ENCODE measurements at regions not wholly inside any gene's neighbourhood (a gene's known extent, or its start where the extent isn't known, plus 50 kb on each side); places are given as distances from the start of the nearest gene placed in this dataset.
"Not testable (repeated sequence)": the region's sequence is repeated elsewhere in the genome, so short reads cannot be mapped to it uniquely, and the experiment has no call there.

GRCh38 chr5:119299242-119299614 is 56.6 kb upstream of the TNFAIP8 start:
- DNase-seq (ENCODE audit: low read depth in 2 of 2): not testable (repeated sequence)

- peak; percentile 88 to 97 for DNase-seq (ENCODE audit: low read depth in 2 of 2)
These were observed 56.1 kb upstream of the TNFAIP8 start for GRCh38 chr5:119299615-119300310.

GRCh38 chr5:119300311-119300670 is 55.5 kb upstream of the TNFAIP8 start:
- DNase-seq (ENCODE audit: low read depth in 2 of 2): no peak

GRCh38 chr5:119301210-119301609 is 54.6 kb upstream of the TNFAIP8 start:
- DNase-seq (ENCODE audit: low read depth in 2 of 2): no peak

GRCh38 chr5:119301906-119302305 is 53.9 kb upstream of the TNFAIP8 start:
- DNase-seq (ENCODE audit: low read depth in 2 of 2): no peak

GRCh38 chr5:119302449-119302848 is 53.4 kb upstream of the TNFAIP8 start:
- DNase-seq (ENCODE audit: low read depth in 2 of 2): no peak

- DNase-seq (ENCODE audit: low read depth in 2 of 2): no peak
These were observed 52.6 kb upstream of the TNFAIP8 start for GRCh38 chr5:119302916-119303897.

- DNase-seq (ENCODE audit: low read depth in 2 of 2): no peak
These were observed 51.2 kb upstream of the TNFAIP8 start for GRCh38 chr5:119304439-119305211.
